ENCODE measurements at regions not wholly inside any gene's neighbourhood (a gene's known extent, or its start where the extent isn't known, plus 50 kb on each side); places are given as distances from the start of the nearest gene placed in this dataset.

GRCh38 chr2:16554060-16554583 lies 111.5 kb downstream of the CYRIA start:
- intact Hi-C loops (cut with micrococcal nuclease) = no loop called here
- H3K4me1 Mint-ChIP-seq = no peaks in the 10 kb centered on the region
- no peak overlapping the region for H3K27ac Mint-ChIP-seq
- CTCF ChIA-PET = interaction anchor here (0.7 to 2.6 kb wide), 3 partner anchors 55 to 205 kb away, joined by 3 to 15 read pairs (median 3); no protein-coding TSS in a partner anchor
- no peak for TF ChIP-seq CTCF (IDR thresholded peaks at IDR 0.05)
- no peak overlapping the region for H3K4me3 Mint-ChIP-seq
- H3K36me3 Mint-ChIP-seq (ENCODE audit: low read depth) = peaks cover 88% of the 10 kb centered on the region
- no peak for ATAC-seq (ENCODE audit: low read depth)
- POLR2A ChIA-PET = no interaction called here
- no peak for DNase-seq
- no peaks in the 10 kb centered on the region for H3K9me3 Mint-ChIP-seq
- no peaks in the 10 kb centered on the region for H3K27me3 Mint-ChIP-seq

GRCh38 chr2:16553226-16553625 lies 112.4 kb downstream of the CYRIA start:
- Mint-ChIP-seq H3K27me3 (no peaks in the 10 kb centered on the region), H3K4me1 (no peaks in the 10 kb centered on the region), H3K4me3 (no peak overlapping the region), H3K36me3 (ENCODE audit: low read depth) (peaks cover 82% of the 10 kb centered on the region), H3K27ac (no peak overlapping the region), H3K9me3 (no peaks in the 10 kb centered on the region)
- POLR2A ChIA-PET = no interaction called here
- no peak for TF ChIP-seq CTCF (IDR thresholded peaks at IDR 0.05)
- intact Hi-C loops (cut with micrococcal nuclease) = loop anchor here (1.0 kb wide), 2 partner anchors 56 to 204 kb away; no protein-coding TSS in a partner anchor
- ATAC-seq (ENCODE audit: low read depth) (no peak), DNase-seq (no peak)
- CTCF ChIA-PET = interaction anchor here (2.6 kb wide), 1 partner anchor 204 kb away, joined by 15 read pairs; no protein-coding TSS in a partner anchor

- Mint-ChIP-seq H3K9me3 (no peaks in the 10 kb centered on the region), H3K27me3 (no peaks in the 10 kb centered on the region), H3K4me1 (no peaks in the 10 kb centered on the region), H3K36me3 (ENCODE audit: low read depth) (peaks cover 78% of the 10 kb centered on the region), H3K27ac (no peak overlapping the region), H3K4me3 (no peak overlapping the region)
- no peak for DNase-seq
- no peak for ATAC-seq (ENCODE audit: low read depth)
- no peak for TF ChIP-seq CTCF (IDR thresholded peaks at IDR 0.05)
- intact Hi-C loops (cut with micrococcal nuclease) = no loop called here
- CTCF ChIA-PET = interaction anchor here (0.8 to 2.6 kb wide), 4 partner anchors 56 to 205 kb away, joined by 4 to 15 read pairs (median 5); no protein-coding TSS in a partner anchor
- POLR2A ChIA-PET = no interaction called here
Measured at GRCh38 chr2:16552202-16552601, 113.4 kb downstream of the CYRIA start.

- no peaks in the 10 kb centered on the region for H3K27me3 Mint-ChIP-seq
Measured at GRCh38 chr2:16548036-16548435, 117.6 kb downstream of the CYRIA start.

More at GRCh38 chr2:16548036-16548435, 117.6 kb downstream of the CYRIA start:
- ATAC-seq (ENCODE audit: low read depth) (no peak), DNase-seq (no peak)
- CTCF ChIA-PET = interaction anchor here (1.0 kb wide), 1 partner anchor 209 kb away, joined by 3 read pairs; no protein-coding TSS in a partner anchor
- Mint-ChIP-seq H3K4me1 (no peaks in the 10 kb centered on the region), H3K4me3 (no peak overlapping the region), H3K36me3 (ENCODE audit: low read depth) (peaks cover 38% of the 10 kb centered on the region), H3K9me3 (no peaks in the 10 kb centered on the region), H3K27ac (no peak overlapping the region)
- POLR2A ChIA-PET = no interaction called here
- no peak for TF ChIP-seq CTCF (IDR thresholded peaks at IDR 0.05)
- intact Hi-C loops (cut with micrococcal nuclease) = no loop called here

All from activated B cell treated with CpG ODN at 0.5 μM for 24 hours (primary cell).